H1 (cell line): ENCODE measurements at regions not wholly inside any gene's neighbourhood (a gene's known extent, or its start where the extent isn't known, plus 50 kb on each side); places are given as distances from the start of the nearest gene placed in this dataset.
A peak's percentile ranks its signal among the peaks of the same experiment; 100 is the strongest.

ENCODE experiments used
- CTCF ChIA-PET: fragments of 300-600 bp; sonication (Branson Sonifier 250); formaldehyde crosslinking; loops from one replicate; lab custom pipeline; 2021; ENCODE audit not compliant: partially characterized antibody; lab: Charles Lee
- POLR2A ChIA-PET: fragments of 300-600 bp; sonication (Branson Sonifier 250); formaldehyde crosslinking; loops from one replicate; lab custom pipeline; 2021; ENCODE audit warnings: inconsistent platforms; ENCODE audit not compliant: partially characterized antibody; lab: Charles Lee
- DNase-seq, 2 experiments: peaks; one replicate each; pipeline versions ENCODE4 v3.0.0 to v3.0.0-alpha.2; 2010 to 2022; ENCODE audit warnings: low spot score in 2 of 2, low read depth in 1 of 2, mixed read lengths in 1 of 2
- FAIRE-seq: peaks from 2 replicates; lab custom pipeline; 2011; peaks lifted over from hg19 to GRCh38; lab: Jason Lieb, UNC
- H2AFZ ChIP-seq: 2 replicates; pipeline ENCODE4 v1.8.1; 2012; ENCODE audit warnings: low read length, inconsistent platforms
- H2AK5ac ChIP-seq: 2 replicates; pipeline ENCODE4 v1.6.1; 2013; ENCODE audit warnings: low read depth, low read length
- H2BK120ac ChIP-seq: replicated peaks from 2 replicates; pipeline ENCODE3; 2013; ENCODE audit warnings: low read depth, low read length, inconsistent platforms
- H2BK12ac ChIP-seq: 2 replicates; pipeline ENCODE4 v1.6.1; 2013; ENCODE audit warnings: low read depth, low read length
- H2BK15ac ChIP-seq: 2 replicates; pipeline ENCODE4 v1.6.1; 2013; ENCODE audit warnings: low read length
- H2BK20ac ChIP-seq: 2 replicates; pipeline ENCODE4 v1.6.1; 2013; ENCODE audit warnings: low read length
- H2BK5ac ChIP-seq: 2 replicates; pipeline ENCODE4 v1.6.1; 2013; ENCODE audit warnings: low read depth, low read length
- H3K14ac ChIP-seq: 2 replicates; pipeline ENCODE4 v1.6.1; 2013; ENCODE audit warnings: inconsistent platforms; ENCODE audit not compliant: insufficient read length
- H3K18ac ChIP-seq: 2 replicates; pipeline ENCODE4 v1.6.1; 2013; ENCODE audit warnings: low read length; ENCODE audit errors: extremely low read depth
- H3K23ac ChIP-seq: 2 replicates; pipeline ENCODE4 v1.6.1; 2013; ENCODE audit warnings: inconsistent platforms; ENCODE audit not compliant: insufficient read length
- H3K23me2 ChIP-seq: 2 replicates; pipeline ENCODE4 v1.6.1; 2013; ENCODE audit warnings: low read depth, low read length
- H3K27ac ChIP-seq: 2 replicates; pipeline ENCODE4 v1.6.1; 2011; ENCODE audit warnings: low read depth, low read length, inconsistent platforms
- H3K27me3 ChIP-seq, 4 experiments: replicated peaks in 1 of 4; 1 replicate in 1 of 4; 2 replicates in 3 of 4; pipeline versions ENCODE4 v1.6.1 to v1.8.1; 2011 to 2013; ENCODE audit warnings: low read length in 3 of 4, mild to moderate bottlenecking in 3 of 4, inconsistent platforms in 2 of 4, mixed read lengths in 2 of 4, moderate library complexity in 1 of 4; ENCODE audit not compliant: control insufficient read depth in 3 of 4, insufficient read depth in 3 of 4; ENCODE audit errors: extremely low read depth in 1 of 4
- H3K36me3 ChIP-seq, 4 experiments: 2 replicates each; pipeline versions ENCODE4 v1.6.1 to v1.8.1; 2011 to 2013; ENCODE audit warnings: mild to moderate bottlenecking in 4 of 4, low read length in 3 of 4, moderate library complexity in 2 of 4, control low read depth in 1 of 4, inconsistent platforms in 1 of 4; ENCODE audit not compliant: insufficient read depth in 4 of 4, control insufficient read depth in 2 of 4
- H3K4ac ChIP-seq: replicated peaks from 2 replicates; pipeline ENCODE3; 2013; ENCODE audit warnings: low read length, low read depth, mixed read lengths, inconsistent platforms; ENCODE audit not compliant: insufficient read length
- H3K4me1 ChIP-seq, 4 experiments: replicated peaks in 1 of 4; 1 replicate in 1 of 4; 2 replicates in 3 of 4; pipeline versions ENCODE4 v1.6.1 to v1.8.1; 2011 to 2013; ENCODE audit warnings: low read length in 3 of 4, inconsistent platforms in 2 of 4, mixed read lengths in 1 of 4; ENCODE audit not compliant: insufficient read depth in 4 of 4, control insufficient read depth in 3 of 4
- H3K4me2 ChIP-seq, 2 experiments: 2 replicates each; pipeline versions ENCODE4 v1.6.1 to v1.8.1; 2011 to 2013; ENCODE audit warnings: low read depth in 2 of 2, low read length in 2 of 2, control low read depth in 1 of 2, inconsistent platforms in 1 of 2, mild to moderate bottlenecking in 1 of 2; ENCODE audit not compliant: insufficient read depth in 1 of 2
- H3K4me3 ChIP-seq, 4 experiments: fragments of 200-600, 300-600 bp in 1 of 4; sonication (generic), shearing (Covaris generic), sonication (Bioruptor Twin) in 1 of 4; 2 replicates each; pipeline versions ENCODE4 v1.5.1 to v1.8.1; 2011 to 2016; ENCODE audit warnings: low read length in 4 of 4, low read depth in 3 of 4, control low read depth in 2 of 4, inconsistent platforms in 2 of 4, mild to moderate bottlenecking in 2 of 4, mixed read lengths in 1 of 4, moderate library complexity in 1 of 4; ENCODE audit not compliant: insufficient read depth in 2 of 4; ENCODE audit errors: extremely low read depth in 1 of 4
- H3K56ac ChIP-seq: replicated peaks from 2 replicates; pipeline ENCODE3; 2013; ENCODE audit warnings: low read depth, mild to moderate bottlenecking, mixed read lengths, low read length, inconsistent platforms; ENCODE audit not compliant: insufficient read length
- H3K79me1 ChIP-seq: 2 replicates; pipeline ENCODE4 v1.6.1; 2013; ENCODE audit warnings: low read depth, low read length, control low read depth
- H3K79me2 ChIP-seq, 2 experiments: 2 replicates each; pipeline versions ENCODE4 v1.6.1 to v1.8.1; 2012 to 2013; ENCODE audit warnings: low read length in 2 of 2, mild to moderate bottlenecking in 2 of 2, inconsistent platforms in 1 of 2; ENCODE audit not compliant: insufficient read depth in 2 of 2, control insufficient read depth in 1 of 2
- H3K9ac ChIP-seq, 4 experiments: replicated peaks in 1 of 4; 1 replicate in 1 of 4; 2 replicates in 3 of 4; pipeline versions ENCODE4 v1.6.1 to v1.8.1; 2011 to 2013; ENCODE audit warnings: low read depth in 3 of 4, low read length in 3 of 4, control low read depth in 2 of 4, mild to moderate bottlenecking in 2 of 4, moderate library complexity in 2 of 4, inconsistent platforms in 1 of 4; ENCODE audit errors: extremely low read depth in 1 of 4
- H3K9me3 ChIP-seq, 2 experiments: 2 replicates each; pipeline versions ENCODE4 v1.6.1 to v1.8.1; 2012 to 2013; ENCODE audit warnings: mild to moderate bottlenecking in 2 of 2, moderate library complexity in 2 of 2, control low read depth in 1 of 2, inconsistent platforms in 1 of 2, low read depth in 1 of 2, low read length in 1 of 2, mixed read lengths in 1 of 2; ENCODE audit not compliant: insufficient read depth in 2 of 2
- H4K20me1 ChIP-seq, 2 experiments: replicated peaks in 1 of 2; 2 replicates each; pipeline versions ENCODE3 to v1.8.1; 2011 to 2013; ENCODE audit warnings: inconsistent platforms in 2 of 2, low read length in 2 of 2, mild to moderate bottlenecking in 1 of 2; ENCODE audit not compliant: insufficient read depth in 2 of 2, control insufficient read depth in 1 of 2
- H4K5ac ChIP-seq: 2 replicates; pipeline ENCODE4 v1.6.1; 2013; ENCODE audit warnings: low read length, low read depth, mixed read lengths, inconsistent platforms; ENCODE audit not compliant: insufficient read length
- H4K8ac ChIP-seq: 2 replicates; pipeline ENCODE4 v1.8.0; 2013; ENCODE audit warnings: mild to moderate bottlenecking, moderate library complexity, low read length, inconsistent platforms; ENCODE audit not compliant: insufficient read depth; ENCODE audit errors: extremely low read depth
- H4K91ac ChIP-seq: replicated peaks from 2 replicates; pipeline ENCODE3; 2013; ENCODE audit warnings: low read length, mixed read lengths, inconsistent platforms; ENCODE audit not compliant: insufficient read length
- ASH2L ChIP-seq: fragments of 200-600, 300-600 bp; sonication (generic); IDR thresholded peaks from one replicate; pipeline ENCODE4 v1.7.1; 2017; ENCODE audit warnings: low read length
- CREB1 ChIP-seq: IDR thresholded peaks from 2 replicates; pipeline ENCODE4 v1.6.1; 2012; ENCODE audit warnings: inconsistent platforms
- EZH2 ChIP-seq: fragments of 200-600 bp; sonication (generic); IDR thresholded peaks from 2 replicates; pipeline ENCODE4 v1.7.1; 2012; ENCODE audit warnings: low read depth, mild to moderate bottlenecking, moderate library complexity, low read length, inconsistent platforms; ENCODE audit not compliant: severe bottlenecking
- FOSL1 ChIP-seq: IDR thresholded peaks from 2 replicates; pipeline ENCODE4 v1.6.1; 2011; ENCODE audit warnings: mild to moderate bottlenecking, low read depth, low read length, moderate library complexity; ENCODE audit not compliant: insufficient read depth
- KDM1A ChIP-seq: fragments of 200-600, 300-600 bp; sonication (generic); IDR thresholded peaks from 2 replicates; pipeline ENCODE4 v1.7.1; 2016; ENCODE audit warnings: mild to moderate bottlenecking, low read length, borderline replicate concordance
- RBBP5 ChIP-seq: IDR thresholded peaks from 2 replicates; pipeline ENCODE4 v1.7.1; 2012; ENCODE audit warnings: low read depth, mild to moderate bottlenecking, inconsistent platforms, low read length, moderate library complexity, borderline replicate concordance
- SIX5 ChIP-seq: IDR thresholded peaks from 2 replicates; pipeline ENCODE4 v1.6.1; 2011; ENCODE audit warnings: mild to moderate bottlenecking, low read depth, low read length
- WGBS, 2 experiments: shearing (Covaris generic) in 1 of 2; methylation state at CpG; one replicate each; pipeline versions ENCODE4 v1.1.6 to v1.1.7; 2013 to 2015; ENCODE audit warnings: low lambda C conversion rate in 2 of 2, mixed read lengths in 2 of 2, inconsistent platforms in 1 of 2, low coverage in 1 of 2, missing lambda C conversion rate in 1 of 2; ENCODE audit not compliant: insufficient replicate concordance in 2 of 2, insufficient coverage in 1 of 2, insufficient read length in 1 of 2; ENCODE audit errors: extremely low coverage in 1 of 2, missing lambda C conversion rate in 1 of 2; 5-methylcytosine and 5-hydroxymethylcytosine counted together

DNA sequence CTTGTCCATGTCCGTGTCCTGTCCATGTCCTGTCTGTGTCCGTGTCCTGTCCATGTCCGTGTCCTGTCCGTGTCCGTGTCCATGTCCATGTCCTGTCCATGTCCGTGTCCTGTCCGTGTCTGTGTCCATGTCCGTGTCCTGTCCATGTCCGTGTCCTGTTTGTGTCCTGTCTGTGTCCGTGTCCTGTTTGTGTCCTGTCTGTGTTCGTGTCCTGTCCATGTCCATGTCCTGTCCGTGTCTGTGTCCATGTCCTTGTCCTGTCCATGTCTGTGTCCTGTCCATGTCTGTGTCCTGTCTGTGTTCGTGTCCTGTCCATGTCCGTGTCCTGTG lies 55.0 kb upstream of the BHLHE23 start:
- no peak overlapping the region for H3K4ac ChIP-seq
- TF ChIP-seq EZH2, result no peak
- no peak for TF ChIP-seq RBBP5
- TF ChIP-seq CREB1, result no peak
- no peak for TF ChIP-seq SIX5
- TF ChIP-seq FOSL1, result no peak
- TF ChIP-seq KDM1A, result no peak
- no peak for TF ChIP-seq ASH2L
- H4K5ac ChIP-seq, result no peak overlapping the region
- no peak overlapping the region for H3K4me3 ChIP-seq
- H2AK5ac ChIP-seq, result peak overlapping the region; percentile 100
- no peak overlapping the region for H3K56ac ChIP-seq
- no peak overlapping the region for H2AFZ ChIP-seq
- H3K79me2 ChIP-seq, result no peaks in the 10 kb centered on the region
- no peak overlapping the region for H3K18ac ChIP-seq
- peak overlapping the region; percentile 77; the same call in 1 of the 2 replicates for H2BK15ac ChIP-seq
- no peak overlapping the region for H3K14ac ChIP-seq
- no peaks in the 10 kb centered on the region for H3K27me3 ChIP-seq
- peaks cover 0 to 2% (median 0%) of the 10 kb centered on the region in 4 experiments; a peak in 2 of 7 replicates for H3K4me1 ChIP-seq
- H3K4me2 ChIP-seq, result no peak overlapping the region
- H2BK12ac ChIP-seq, result peak overlapping the region; percentile 78; the same call in 1 of the 2 replicates
- 0 out of 2 replicates have a peak overlapping the region, but pooled peaks have one; percentile 1 for H2BK20ac ChIP-seq
- no peak overlapping the region for H4K91ac ChIP-seq
- no peak overlapping the region for H4K8ac ChIP-seq
- no peak for DNase-seq
- H3K9ac ChIP-seq, result no peak overlapping the region
- peaks cover 0 to 5% of the 10 kb centered on the region in 2 experiments; a peak in 1 of 4 replicates for H3K9me3 ChIP-seq
- H2BK120ac ChIP-seq, result no peak overlapping the region
- H3K79me1 ChIP-seq, result 0 out of 2 replicates have a peak, but pooled peaks cover 3% of the 10 kb centered on the region
- WGBS, 2 experiments, result 87% methylated on average over 14 of the region's 14 CpGs; no CpG with 5 or more reads in 1 of the 2 experiments
- peaks cover 0 to 5% of the 10 kb centered on the region in 2 experiments for H4K20me1 ChIP-seq
- peak; percentile 19 for FAIRE-seq
- peaks cover 4% of the 10 kb centered on the region; the same call in 1 of the 2 replicates for H3K23me2 ChIP-seq
- H2BK5ac ChIP-seq, result peak overlapping the region; percentile 36
- H3K36me3 ChIP-seq, result no peaks in the 10 kb centered on the region
- POLR2A ChIA-PET, result no interaction called here
- H3K23ac ChIP-seq, result no peak overlapping the region
- no peak overlapping the region for H3K27ac ChIP-seq
- CTCF ChIA-PET, result no interaction called here
